GM18951 (cell line): ENCODE measurements at regions not wholly inside any gene's neighbourhood (a gene's known extent, or its start where the extent isn't known, plus 50 kb on each side); places are given as distances from the start of the nearest gene placed in this dataset.

Experiments used
- POLR2A ChIP-seq: IDR thresholded peaks from 4 replicates; pipeline ENCODE4 v1.6.1; 2011; ENCODE audit warnings: mild to moderate bottlenecking; ENCODE audit not compliant: insufficient read length, insufficient read depth; ENCODE audit errors: extremely low read depth
- in situ Hi-C: fragments of 300-500 bp; cut with MboI; formaldehyde crosslinking; loops from one replicate; pipeline ENCODE4 v1.12.0; 2022; ENCODE audit warnings: low sequenced_read_pairs, mixed read lengths, inconsistent platforms; ENCODE audit not compliant: unreplicated experiment

GRCh38 chr9:16247188-16247875, 623.1 kb downstream of the BNC2 start:
- in situ Hi-C loops, result no loop called here
- no peak for TF ChIP-seq POLR2A

DNA sequence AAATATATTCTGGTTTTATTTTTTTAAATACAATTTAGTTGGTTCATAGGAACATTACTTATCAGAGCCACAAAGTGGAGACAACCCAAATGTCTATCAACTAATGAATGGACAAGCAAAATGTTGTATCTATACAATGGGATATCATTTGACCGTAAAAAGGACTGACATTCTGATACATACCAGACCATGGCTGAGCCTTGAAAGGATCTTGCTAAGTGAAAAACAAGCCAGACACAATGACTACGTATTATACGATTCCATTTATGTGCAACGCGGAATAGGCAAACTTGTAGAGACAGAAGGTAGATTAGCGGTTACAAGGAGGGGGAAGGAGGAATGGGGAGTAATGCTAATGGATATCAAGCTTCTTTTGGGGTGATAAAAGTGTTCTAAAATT, 621.6 kb downstream of the BNC2 start:
- in situ Hi-C loops, result no loop called here
- TF ChIP-seq POLR2A, result no peak

DNA sequence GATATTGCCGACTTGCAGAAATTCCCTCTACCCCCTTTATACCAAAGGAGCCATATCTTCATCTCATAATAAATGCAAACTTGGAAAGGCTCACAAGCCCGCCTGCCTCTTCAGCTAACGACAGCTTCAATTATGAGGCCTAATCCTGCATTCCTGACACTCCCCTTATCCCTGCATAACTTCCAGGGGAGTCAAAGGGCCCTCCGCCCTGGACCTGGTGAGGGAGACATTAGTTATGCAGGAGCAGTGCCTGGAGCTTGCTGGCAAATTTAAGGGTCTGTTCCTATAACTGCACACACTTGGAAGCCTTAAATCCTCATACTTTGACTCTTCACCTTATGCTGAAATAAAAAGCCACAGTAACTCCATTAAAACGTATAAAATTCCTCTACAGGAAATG, 617.9 kb downstream of the BNC2 start:
- in situ Hi-C loops, result no loop called here
- TF ChIP-seq POLR2A, result no peak

GRCh38 chr9:16254674-16255073, 615.8 kb downstream of the BNC2 start:
- in situ Hi-C loops, result no loop called here
- TF ChIP-seq POLR2A, result no peak

GRCh38 chr9:16255217-16255616, 615.3 kb downstream of the BNC2 start:
- in situ Hi-C loops, result no loop called here
- no peak for TF ChIP-seq POLR2A

DNA sequence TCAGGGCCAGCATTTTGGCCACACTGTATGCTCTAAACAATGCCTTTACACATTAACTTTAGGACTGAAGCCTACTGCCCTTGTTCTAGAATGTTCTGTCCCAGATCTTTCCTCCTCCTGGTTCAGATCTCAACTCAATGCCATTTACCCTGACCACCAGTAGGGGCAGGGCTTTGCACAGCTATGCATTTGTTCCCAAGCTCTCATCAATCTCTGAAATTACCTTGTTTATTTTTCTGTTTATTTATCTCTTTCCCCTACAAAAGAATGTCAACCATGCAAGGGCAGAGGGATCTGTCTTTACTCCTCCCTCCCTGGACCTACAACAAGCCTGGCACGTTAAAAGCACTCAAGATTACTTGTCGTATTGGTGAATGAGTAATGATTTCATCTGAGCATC, 612.9 kb downstream of the BNC2 start:
- in situ Hi-C loops, result no loop called here

DNA sequence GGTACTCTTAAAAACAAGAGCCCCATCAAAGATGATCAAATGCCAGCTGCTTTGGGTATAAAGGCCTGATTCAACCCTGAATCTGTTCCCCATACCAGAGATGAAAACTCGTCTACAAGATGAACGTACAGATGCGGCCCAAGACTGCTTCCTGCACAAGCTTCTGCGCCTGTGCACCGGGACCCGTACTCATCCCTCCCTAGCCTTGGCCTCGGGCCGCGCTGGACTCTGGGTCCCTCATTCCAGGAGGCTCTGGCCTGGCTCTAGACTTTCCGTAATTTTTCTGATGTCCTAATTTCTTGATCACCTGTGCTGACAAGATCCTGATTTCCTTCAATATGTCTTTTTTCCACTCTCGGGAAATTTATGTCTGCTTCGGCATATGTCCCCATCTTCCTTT, 612.3 kb downstream of the BNC2 start:
- TF ChIP-seq POLR2A, result no peak
- in situ Hi-C loops, result no loop called here

More for the DNA sequence above, 612.9 kb downstream of the BNC2 start:
- no peak for TF ChIP-seq POLR2A

DNA sequence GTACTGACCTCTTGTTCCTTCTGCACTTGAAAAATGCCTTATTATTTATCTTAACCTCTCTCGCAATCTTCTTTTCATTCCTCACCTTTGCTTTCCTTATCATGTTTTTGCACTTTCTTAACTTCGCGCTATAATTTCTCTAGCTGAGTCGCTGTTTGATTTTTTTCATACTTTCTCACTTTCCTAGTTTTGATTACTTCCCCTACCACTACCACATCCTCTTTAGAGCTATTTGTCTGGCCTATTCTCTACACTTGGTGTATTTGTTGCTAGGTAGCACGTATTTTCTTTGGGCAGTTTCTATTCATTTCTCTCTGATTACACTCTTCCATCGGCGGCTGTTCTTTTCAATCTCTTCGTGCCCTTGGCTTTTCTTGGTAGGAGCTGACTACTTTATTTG, 611.8 kb downstream of the BNC2 start:
- in situ Hi-C loops, result no loop called here
- no peak for TF ChIP-seq POLR2A

GRCh38 chr9:16262477-16263261, 607.8 kb downstream of the BNC2 start:
- TF ChIP-seq POLR2A, result no peak
- in situ Hi-C loops, result no loop called here

DNA sequence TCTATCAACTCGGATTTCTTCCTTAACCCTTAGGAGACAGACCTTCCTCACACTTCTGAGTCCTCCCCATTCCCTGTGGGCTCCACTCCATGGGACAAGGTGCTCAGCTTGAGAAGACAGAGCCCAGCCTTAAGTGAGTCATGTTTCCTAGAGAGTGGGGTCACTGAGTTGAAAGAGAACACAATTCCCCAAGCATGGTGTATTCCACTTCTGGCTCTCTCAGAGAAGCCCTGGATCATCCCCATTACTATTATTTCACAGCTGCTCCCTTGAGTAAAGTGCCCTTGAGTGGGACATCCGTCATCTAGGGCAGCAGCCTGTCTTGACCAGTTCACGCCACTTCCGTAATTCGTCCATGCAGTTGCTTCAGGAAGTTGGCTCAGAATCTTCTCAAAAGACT, 604.8 kb downstream of the BNC2 start:
- in situ Hi-C loops, result no loop called here
- no peak for TF ChIP-seq POLR2A

- in situ Hi-C loops, result no loop called here
These were observed 603.7 kb downstream of the BNC2 start for GRCh38 chr9:16266648-16267276.

GRCh38 chr9:16267281-16268066, 603.0 kb downstream of the BNC2 start:
- TF ChIP-seq POLR2A, result no peak
- in situ Hi-C loops, result no loop called here

More at GRCh38 chr9:16266648-16267276, 603.7 kb downstream of the BNC2 start:
- TF ChIP-seq POLR2A, result no peak

GRCh38 chr9:16268067-16268881, 602.2 kb downstream of the BNC2 start:
- no peak for TF ChIP-seq POLR2A
- in situ Hi-C loops, result no loop called here

DNA sequence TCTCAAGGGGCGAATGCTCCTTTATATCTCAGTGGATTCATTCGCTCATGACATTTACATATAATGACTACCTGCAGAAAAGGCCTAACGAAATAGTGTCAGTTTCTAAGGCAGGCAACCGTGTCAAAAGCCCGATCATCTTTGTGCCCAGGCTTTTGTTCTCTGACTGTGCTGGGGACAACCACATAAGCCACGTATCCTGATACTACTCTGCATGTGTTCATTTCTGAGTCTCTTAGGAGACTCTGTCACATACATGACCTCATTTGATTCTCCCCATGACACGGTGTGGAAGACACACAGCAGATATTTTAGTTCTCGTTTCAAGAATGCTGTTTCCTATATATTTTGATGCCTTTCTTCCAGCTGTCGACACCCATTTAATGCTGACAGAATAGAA, 598.5 kb downstream of the BNC2 start:
- TF ChIP-seq POLR2A, result no peak
- in situ Hi-C loops, result no loop called here
